ENCODE measurements at regions not wholly inside any gene's neighbourhood (a gene's known extent, or its start where the extent isn't known, plus 50 kb on each side); places are given as distances from the start of the nearest gene placed in this dataset.

DNA sequence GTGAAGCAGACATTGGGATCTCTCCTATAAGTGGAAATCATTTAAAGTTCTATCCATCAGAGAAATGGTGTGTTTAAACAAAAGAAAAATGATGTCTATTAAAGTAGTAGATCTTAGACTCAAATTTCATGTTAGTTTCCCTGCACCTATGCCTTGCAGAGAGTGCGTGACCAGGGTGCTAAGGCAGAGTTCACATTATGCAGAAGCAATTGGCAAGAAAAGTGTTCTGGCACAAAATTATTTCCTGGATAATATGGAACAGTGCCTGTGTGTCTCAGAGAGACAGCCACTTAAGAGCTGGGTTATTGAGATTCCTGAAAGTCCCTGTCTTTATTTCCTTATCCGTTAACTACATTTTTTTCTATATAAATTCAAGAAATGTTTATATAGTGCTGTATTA lies 457.0 kb downstream of the CDH8 start (continued):
- TF ChIP-seq MYC (IDR thresholded peaks at IDR 0.05; ENCODE audit: insufficient read depth, insufficient read length, insufficient replicate concordance, low read length, severe bottlenecking) (no peak), POLR2AphosphoS2 (IDR thresholded peaks at IDR 0.05; ENCODE audit: low read depth, low read length) (no peak), LARP7 (IDR thresholded peaks at IDR 0.05) (no peak), SREBF2 (IDR thresholded peaks at IDR 0.05; ENCODE audit: low read length) (no peak)

DNA sequence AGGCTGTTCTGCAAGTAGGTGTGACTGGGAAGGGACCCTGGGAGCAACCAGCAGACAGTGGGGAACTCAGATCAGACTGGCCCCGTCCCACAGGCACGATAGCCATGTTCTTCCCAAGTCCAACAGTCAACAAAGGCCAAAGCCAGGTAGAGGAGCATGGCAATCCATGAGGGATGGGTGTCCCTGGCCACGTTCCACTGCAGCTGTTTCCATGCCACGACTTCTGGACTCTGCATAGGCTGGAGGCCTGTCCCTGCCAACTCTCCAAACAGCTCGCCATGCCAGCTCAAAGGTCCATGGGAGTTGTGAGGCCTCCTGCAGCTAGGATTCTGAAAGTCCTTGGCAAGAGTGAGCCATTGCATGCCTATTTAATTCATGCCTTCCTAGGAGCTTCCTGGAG lies 459.8 kb downstream of the CDH8 start:
- ATAC-seq, result no peak

More for the DNA sequence above, 459.8 kb downstream of the CDH8 start:
- RAD21 ChIA-PET (ENCODE audit: unreplicated experiment), result no interaction called here
- no peak for DNase-seq (ENCODE audit: low read depth, low spot score)
- Histone ChIP-seq H3K4me1 (ENCODE audit: control insufficient read depth, insufficient read depth, low read length) (no peaks in the 10 kb centered on the region), H3K36me3 (ENCODE audit: control insufficient read depth in 2 of 2, insufficient read depth in 2 of 2, low read length in 1 of 2) (no peaks in the 10 kb centered on the region), H3K9me3 (replicated peaks; ENCODE audit: control insufficient read depth, insufficient read depth, low read length) (no peaks in the 10 kb centered on the region; the same call in 2 of the 3 replicates), H3K9ac (ENCODE audit: control insufficient read depth, insufficient read depth, low read length) (no peak overlapping the region), H2AFZ (ENCODE audit: control insufficient read depth, low read depth, low read length) (no peak overlapping the region), H3K27ac (ENCODE audit: control insufficient read depth, insufficient read depth) (no peak overlapping the region), H3K27me3 (replicated peaks in 1 of 2; ENCODE audit: control insufficient read depth in 2 of 2, insufficient read depth in 2 of 2, low read length in 1 of 2) (no peaks in the 10 kb centered on the region), H3K4me3 (no peak overlapping the region), H3K79me2 (ENCODE audit: control insufficient read depth, insufficient read depth, low read length) (no peaks in the 10 kb centered on the region), H3K4me2 (ENCODE audit: control insufficient read depth, insufficient read depth) (no peak overlapping the region), H4K20me1 (ENCODE audit: control insufficient read depth, insufficient read depth) (no peaks in the 10 kb centered on the region)
- TF ChIP-seq KDM1A (IDR thresholded peaks at IDR 0.05; ENCODE audit: borderline replicate concordance) (no peak), STAT1 (conservative IDR thresholded peaks at IDR 0.05) (no peak), HCFC1 (IDR thresholded peaks at IDR 0.05; ENCODE audit: low read length) (no peak), MEF2A (IDR thresholded peaks at IDR 0.05; ENCODE audit: insufficient read depth, low read depth, low read length) (no peak), RCOR1 (conservative IDR thresholded peaks at IDR 0.05; ENCODE audit: low read depth, low read length) (no peak), SREBF2 (IDR thresholded peaks at IDR 0.05; ENCODE audit: low read length) (no peak), IKZF1 (conservative IDR thresholded peaks at IDR 0.05) (no peak), EGR1 (IDR thresholded peaks at IDR 0.05; ENCODE audit: borderline replicate concordance in 1 of 2, low read depth in 2 of 2, low read length in 2 of 2) (no peak), ZNF384 (IDR thresholded peaks at IDR 0.05; ENCODE audit: borderline replicate concordance, low read depth, low read length) (no peak), NR2C1 (IDR thresholded peaks at IDR 0.05) (no peak), BMI1 (IDR thresholded peaks at IDR 0.05; ENCODE audit: borderline replicate concordance) (no peak), RB1 (IDR thresholded peaks at IDR 0.05; ENCODE audit: borderline replicate concordance) (no peak), SP1 (IDR thresholded peaks at IDR 0.05; ENCODE audit: low read depth, low read length) (no peak), RBBP5 (conservative IDR thresholded peaks at IDR 0.05) (no peak)
- TF ChIP-seq, protein P1, sequence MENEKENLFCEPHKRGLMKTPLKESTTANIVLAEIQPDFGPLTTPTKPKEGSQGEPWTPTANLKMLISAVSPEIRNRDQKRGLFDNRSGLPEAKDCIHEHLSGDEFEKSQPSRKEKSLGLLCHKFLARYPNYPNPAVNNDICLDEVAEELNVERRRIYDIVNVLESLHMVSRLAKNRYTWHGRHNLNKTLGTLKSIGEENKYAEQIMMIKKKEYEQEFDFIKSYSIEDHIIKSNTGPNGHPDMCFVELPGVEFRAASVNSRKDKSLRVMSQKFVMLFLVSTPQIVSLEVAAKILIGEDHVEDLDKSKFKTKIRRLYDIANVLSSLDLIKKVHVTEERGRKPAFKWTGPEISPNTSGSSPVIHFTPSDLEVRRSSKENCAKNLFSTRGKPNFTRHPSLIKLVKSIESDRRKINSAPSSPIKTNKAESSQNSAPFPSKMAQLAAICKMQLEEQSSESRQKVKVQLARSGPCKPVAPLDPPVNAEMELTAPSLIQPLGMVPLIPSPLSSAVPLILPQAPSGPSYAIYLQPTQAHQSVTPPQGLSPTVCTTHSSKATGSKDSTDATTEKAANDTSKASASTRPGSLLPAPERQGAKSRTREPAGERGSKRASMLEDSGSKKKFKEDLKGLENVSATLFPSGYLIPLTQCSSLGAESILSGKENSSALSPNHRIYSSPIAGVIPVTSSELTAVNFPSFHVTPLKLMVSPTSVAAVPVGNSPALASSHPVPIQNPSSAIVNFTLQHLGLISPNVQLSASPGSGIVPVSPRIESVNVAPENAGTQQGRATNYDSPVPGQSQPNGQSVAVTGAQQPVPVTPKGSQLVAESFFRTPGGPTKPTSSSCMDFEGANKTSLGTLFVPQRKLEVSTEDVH (IDR thresholded peaks at IDR 0.05; ENCODE audit: low read depth, partially characterized antibody), result no peak
- TF ChIP-seq, protein P2, sequence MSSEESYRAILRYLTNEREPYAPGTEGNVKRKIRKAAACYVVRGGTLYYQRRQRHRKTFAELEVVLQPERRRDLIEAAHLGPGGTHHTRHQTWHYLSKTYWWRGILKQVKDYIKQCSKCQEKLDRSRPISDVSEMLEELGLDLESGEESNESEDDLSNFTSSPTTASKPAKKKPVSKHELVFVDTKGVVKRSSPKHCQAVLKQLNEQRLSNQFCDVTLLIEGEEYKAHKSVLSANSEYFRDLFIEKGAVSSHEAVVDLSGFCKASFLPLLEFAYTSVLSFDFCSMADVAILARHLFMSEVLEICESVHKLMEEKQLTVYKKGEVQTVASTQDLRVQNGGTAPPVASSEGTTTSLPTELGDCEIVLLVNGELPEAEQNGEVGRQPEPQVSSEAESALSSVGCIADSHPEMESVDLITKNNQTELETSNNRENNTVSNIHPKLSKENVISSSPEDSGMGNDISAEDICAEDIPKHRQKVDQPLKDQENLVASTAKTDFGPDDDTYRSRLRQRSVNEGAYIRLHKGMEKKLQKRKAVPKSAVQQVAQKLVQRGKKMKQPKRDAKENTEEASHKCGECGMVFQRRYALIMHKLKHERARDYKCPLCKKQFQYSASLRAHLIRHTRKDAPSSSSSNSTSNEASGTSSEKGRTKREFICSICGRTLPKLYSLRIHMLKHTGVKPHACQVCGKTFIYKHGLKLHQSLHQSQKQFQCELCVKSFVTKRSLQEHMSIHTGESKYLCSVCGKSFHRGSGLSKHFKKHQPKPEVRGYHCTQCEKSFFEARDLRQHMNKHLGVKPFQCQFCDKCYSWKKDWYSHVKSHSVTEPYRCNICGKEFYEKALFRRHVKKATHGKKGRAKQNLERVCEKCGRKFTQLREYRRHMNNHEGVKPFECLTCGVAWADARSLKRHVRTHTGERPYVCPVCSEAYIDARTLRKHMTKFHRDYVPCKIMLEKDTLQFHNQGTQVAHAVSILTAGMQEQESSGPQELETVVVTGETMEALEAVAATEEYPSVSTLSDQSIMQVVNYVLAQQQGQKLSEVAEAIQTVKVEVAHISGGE (CRISPR knock-in tag; IDR thresholded peaks at IDR 0.05), result no peak
- intact Hi-C loops (cut with micrococcal nuclease; ENCODE audit: unreplicated experiment) (no loop called here), in situ Hi-C loops (cut with MboI) (no loop called here)
- FAIRE-seq, result no peak
- SMC1A ChIA-PET (ENCODE audit: uncharacterized antibody, unreplicated experiment), result no interaction called here
- CTCF ChIA-PET, result no interaction called here
- WGBS (ENCODE audit: insufficient coverage, insufficient replicate concordance, low lambda C conversion rate, missing lambda C conversion rate), result 0% methylated on average over 5 of the region's 5 CpGs
- POLR2A ChIA-PET, result no interaction called here
- no TSS peak for BruUV-seq (replicated peaks)
